ENCODE measurements at regions not wholly inside any gene's neighbourhood (a gene's known extent, or its start where the extent isn't known, plus 50 kb on each side); places are given as distances from the start of the nearest gene placed in this dataset.

DNA sequence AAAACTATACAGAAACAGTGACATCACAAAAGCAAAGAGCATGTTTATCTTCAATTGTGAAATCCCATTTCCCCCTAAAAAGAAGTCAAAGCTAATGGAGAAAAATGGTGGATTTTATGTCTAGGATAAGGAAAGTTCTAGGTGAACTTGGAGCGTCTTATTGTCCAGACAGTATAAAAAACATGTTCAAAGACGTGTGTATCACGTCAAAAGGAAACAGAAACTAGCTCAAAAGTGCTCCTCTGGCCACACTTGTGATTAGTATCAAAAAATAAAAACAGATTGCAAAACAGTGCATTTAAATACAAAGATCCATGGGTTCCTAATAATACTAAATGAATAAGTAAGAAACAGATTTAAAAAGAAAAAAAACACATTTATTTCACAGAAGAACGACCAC, 568.9 kb downstream of the ANXA1 start:
- TF ChIP-seq CTCF (IDR thresholded peaks at IDR 0.05; ENCODE audit: low read length) (no peak), EZH2 (IDR thresholded peaks at IDR 0.05; ENCODE audit: borderline replicate concordance, low read length) (no peak)
